Endothelial cell of umbilical vein (primary cell): ENCODE measurements at regions not wholly inside any gene's neighbourhood (a gene's known extent, or its start where the extent isn't known, plus 50 kb on each side); places are given as distances from the start of the nearest gene placed in this dataset.

Experiments
- EZH2 ChIP-seq: IDR thresholded peaks from 2 replicates; pipeline ENCODE4 v1.6.1; 2012; ENCODE audit warnings: borderline replicate concordance, low read depth, mild to moderate bottlenecking, moderate library complexity, low read length, inconsistent platforms; ENCODE audit not compliant: severe bottlenecking
- JUN ChIP-seq: IDR thresholded peaks from 2 replicates; pipeline ENCODE4 v1.6.1; 2011; ENCODE audit warnings: borderline replicate concordance, low read depth; ENCODE audit not compliant: insufficient read length, insufficient read depth

GRCh38 chr4:7139167-7139982, 53.0 kb upstream of the SORCS2 start:
- TF ChIP-seq EZH2 (no peak), JUN (no peak)
